ENCODE measurements at regions not wholly inside any gene's neighbourhood (a gene's known extent, or its start where the extent isn't known, plus 50 kb on each side); places are given as distances from the start of the nearest gene placed in this dataset.

DNA sequence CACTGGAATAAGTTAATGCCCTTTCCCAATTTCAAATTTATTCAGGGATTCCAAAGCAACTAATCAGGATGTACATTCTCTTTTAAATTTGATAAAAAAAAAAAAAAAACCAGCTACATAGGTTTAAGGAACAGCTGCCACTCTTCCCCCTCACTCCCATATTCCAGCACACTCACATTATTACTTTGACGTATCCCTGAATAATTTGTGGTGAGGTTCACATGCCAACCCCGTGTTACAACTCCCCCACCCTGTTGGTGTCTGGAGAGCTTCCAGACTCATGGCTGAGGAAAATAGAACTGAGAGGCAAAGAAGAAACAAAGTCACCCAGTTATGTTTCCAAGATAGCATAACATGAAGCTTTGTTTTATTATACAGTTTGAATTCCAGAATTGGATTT, 300.5 kb upstream of the MME start:
- DNase-seq (ENCODE audit: low read depth, low spot score): peak; percentile 42
- ChIA-PET CTCF (interaction anchor here (0.6 to 2.5 kb wide), 2 partner anchors 14 to 19 kb away, joined by 3 to 5 read pairs; no protein-coding TSS in a partner anchor), POLR2A (no interaction called here)
- TF ChIP-seq CTCF (IDR thresholded peaks at IDR 0.05; ENCODE audit: insufficient read depth, low read length, missing control alignments): no peak
- H3K4me3 ChIP-seq (ENCODE audit: low read depth, low read length): no peak overlapping the region

- ChIA-PET CTCF (interaction anchor here (1.2 kb wide), 1 partner anchor 545 kb away, joined by 5 read pairs; no protein-coding TSS in a partner anchor), POLR2A (no interaction called here)
- DNase-seq (ENCODE audit: low read depth, low spot score): no peak
- no peak overlapping the region for H3K4me3 ChIP-seq (ENCODE audit: low read depth, low read length)
- no peak for TF ChIP-seq CTCF (IDR thresholded peaks at IDR 0.05; ENCODE audit: insufficient read depth, low read length, missing control alignments)
Observed at GRCh38 chr3:154778057-154778456, 302.1 kb upstream of the MME start.

DNA sequence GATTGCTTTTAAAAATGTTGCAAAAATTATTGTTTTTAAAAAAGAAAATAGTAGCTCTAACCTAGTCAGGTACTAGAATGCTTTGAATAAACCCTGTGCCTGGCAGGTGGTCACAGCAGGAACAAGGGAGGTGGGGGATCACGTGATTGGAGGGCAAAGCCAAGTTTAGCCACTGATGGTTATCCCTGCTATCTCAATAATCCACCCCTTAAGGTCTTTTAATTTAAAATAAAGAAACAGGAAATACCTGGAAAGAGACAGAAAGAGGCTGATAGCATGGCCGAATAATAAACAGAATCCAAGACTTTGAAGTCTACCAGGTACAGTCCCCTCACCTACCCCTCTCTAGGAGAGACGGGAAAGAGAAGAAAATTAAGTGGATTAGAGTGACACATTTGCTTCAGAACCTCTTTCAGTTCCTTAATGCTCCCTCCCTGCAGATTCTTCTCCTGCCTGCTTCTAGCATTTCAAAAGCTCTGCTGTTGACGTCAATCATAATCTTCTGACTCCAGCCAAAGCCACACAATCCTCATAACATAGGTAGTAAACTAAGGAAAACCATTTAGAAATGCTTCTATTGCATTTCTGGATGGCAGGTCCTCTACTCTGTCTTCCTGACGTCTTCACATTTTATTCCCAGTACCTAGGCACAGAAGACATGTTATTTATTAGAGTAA, 303.4 kb upstream of the MME start:
- DNase-seq (ENCODE audit: low read depth, low spot score): no peak
- ChIA-PET CTCF (no interaction called here), POLR2A (no interaction called here)
- H3K4me3 ChIP-seq (ENCODE audit: low read depth, low read length): no peak overlapping the region
- no peak for TF ChIP-seq CTCF (IDR thresholded peaks at IDR 0.05; ENCODE audit: insufficient read depth, low read length, missing control alignments)

DNA sequence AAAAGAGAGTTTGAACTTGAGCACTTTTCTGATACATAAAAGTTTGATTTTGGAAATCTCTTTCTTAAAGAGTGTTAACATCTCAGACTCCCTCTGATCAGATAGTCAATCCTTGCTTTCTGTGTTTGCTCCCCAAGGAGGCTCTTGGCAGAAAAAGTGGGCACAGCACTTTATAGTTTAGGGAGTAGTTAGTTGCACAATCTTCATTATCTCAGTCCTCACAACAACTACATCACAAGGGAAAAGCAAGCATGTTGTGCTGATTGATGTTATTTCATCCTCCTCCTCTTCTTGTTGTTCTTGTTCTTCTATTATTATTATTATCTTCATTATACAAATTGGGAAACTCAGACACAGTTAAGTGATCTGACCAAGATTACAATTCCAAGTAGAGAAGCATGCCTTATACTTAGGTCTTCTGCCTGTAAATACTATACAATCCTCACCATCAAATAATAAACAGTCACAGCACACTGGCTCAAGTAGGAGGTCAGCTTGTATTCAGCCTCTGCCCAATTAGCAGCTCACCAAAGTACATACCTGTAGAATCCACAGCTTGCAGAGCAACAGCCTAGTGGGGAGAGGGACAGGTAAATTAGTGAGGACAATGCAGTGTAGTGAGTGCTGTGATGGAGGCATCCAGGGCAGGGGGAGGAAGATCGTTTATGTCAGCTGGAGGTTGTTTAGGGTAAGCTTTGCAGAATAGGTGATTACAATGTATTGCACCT, 304.1 kb upstream of the MME start:
- POLR2A ChIA-PET: no interaction called here

GRCh38 chr3:154766765-154767503, 313.2 kb upstream of the MME start:
- ChIA-PET CTCF (no interaction called here), POLR2A (no interaction called here)
- no peak for TF ChIP-seq CTCF (IDR thresholded peaks at IDR 0.05; ENCODE audit: insufficient read depth, low read length, missing control alignments)
- DNase-seq (ENCODE audit: low read depth, low spot score): no peak
- no peak overlapping the region for H3K4me3 ChIP-seq (ENCODE audit: low read depth, low read length)

More for the DNA sequence above, 304.1 kb upstream of the MME start:
- DNase-seq (ENCODE audit: low read depth, low spot score): no peak
- CTCF ChIA-PET: no interaction called here
- no peak for TF ChIP-seq CTCF (IDR thresholded peaks at IDR 0.05; ENCODE audit: insufficient read depth, low read length, missing control alignments)
- H3K4me3 ChIP-seq (ENCODE audit: low read depth, low read length): no peak overlapping the region
